ENCODE measurements at regions not wholly inside any gene's neighbourhood (a gene's known extent, or its start where the extent isn't known, plus 50 kb on each side); places are given as distances from the start of the nearest gene placed in this dataset.

DNA sequence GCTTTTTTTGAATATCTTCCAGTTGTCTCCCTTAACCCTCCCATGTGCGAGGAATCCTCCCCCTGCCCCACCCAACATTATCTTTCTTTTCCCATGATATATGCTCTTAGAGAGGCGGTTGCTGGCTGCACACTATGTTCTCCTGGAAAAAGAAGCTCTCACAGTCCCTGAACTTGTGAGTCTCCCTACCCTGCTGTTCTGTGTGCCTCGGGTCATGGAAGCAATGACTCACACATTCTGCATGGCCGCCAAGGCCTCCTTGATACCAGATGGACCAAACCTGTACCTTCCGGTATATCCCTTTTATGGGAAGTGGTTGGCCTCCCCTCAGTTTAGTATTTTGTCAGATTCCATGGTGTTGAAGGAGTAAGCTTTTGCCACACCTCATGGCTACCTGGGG lies 705.4 kb downstream of the SLITRK6 start:
- TF ChIP-seq, protein P1, sequence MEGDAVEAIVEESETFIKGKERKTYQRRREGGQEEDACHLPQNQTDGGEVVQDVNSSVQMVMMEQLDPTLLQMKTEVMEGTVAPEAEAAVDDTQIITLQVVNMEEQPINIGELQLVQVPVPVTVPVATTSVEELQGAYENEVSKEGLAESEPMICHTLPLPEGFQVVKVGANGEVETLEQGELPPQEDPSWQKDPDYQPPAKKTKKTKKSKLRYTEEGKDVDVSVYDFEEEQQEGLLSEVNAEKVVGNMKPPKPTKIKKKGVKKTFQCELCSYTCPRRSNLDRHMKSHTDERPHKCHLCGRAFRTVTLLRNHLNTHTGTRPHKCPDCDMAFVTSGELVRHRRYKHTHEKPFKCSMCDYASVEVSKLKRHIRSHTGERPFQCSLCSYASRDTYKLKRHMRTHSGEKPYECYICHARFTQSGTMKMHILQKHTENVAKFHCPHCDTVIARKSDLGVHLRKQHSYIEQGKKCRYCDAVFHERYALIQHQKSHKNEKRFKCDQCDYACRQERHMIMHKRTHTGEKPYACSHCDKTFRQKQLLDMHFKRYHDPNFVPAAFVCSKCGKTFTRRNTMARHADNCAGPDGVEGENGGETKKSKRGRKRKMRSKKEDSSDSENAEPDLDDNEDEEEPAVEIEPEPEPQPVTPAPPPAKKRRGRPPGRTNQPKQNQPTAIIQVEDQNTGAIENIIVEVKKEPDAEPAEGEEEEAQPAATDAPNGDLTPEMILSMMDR (IDR thresholded peaks at IDR 0.05) = no peak
- TF ChIP-seq, protein P2, sequence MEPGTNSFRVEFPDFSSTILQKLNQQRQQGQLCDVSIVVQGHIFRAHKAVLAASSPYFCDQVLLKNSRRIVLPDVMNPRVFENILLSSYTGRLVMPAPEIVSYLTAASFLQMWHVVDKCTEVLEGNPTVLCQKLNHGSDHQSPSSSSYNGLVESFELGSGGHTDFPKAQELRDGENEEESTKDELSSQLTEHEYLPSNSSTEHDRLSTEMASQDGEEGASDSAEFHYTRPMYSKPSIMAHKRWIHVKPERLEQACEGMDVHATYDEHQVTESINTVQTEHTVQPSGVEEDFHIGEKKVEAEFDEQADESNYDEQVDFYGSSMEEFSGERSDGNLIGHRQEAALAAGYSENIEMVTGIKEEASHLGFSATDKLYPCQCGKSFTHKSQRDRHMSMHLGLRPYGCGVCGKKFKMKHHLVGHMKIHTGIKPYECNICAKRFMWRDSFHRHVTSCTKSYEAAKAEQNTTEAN (CRISPR knock-in tag; IDR thresholded peaks at IDR 0.05) = no peak
- TF ChIP-seq TEAD4 (CRISPR knock-in tag; IDR thresholded peaks at IDR 0.05) (no peak), NFE2L1 (CRISPR knock-in tag; IDR thresholded peaks at IDR 0.05) (no peak), CREB1 (CRISPR knock-in tag; IDR thresholded peaks at IDR 0.05) (no peak), JUN (CRISPR knock-in tag; IDR thresholded peaks at IDR 0.05) (no peak), RELA (CRISPR knock-in tag; IDR thresholded peaks at IDR 0.05; ENCODE audit: borderline replicate concordance) (no peak), ELF4 (CRISPR knock-in tag; IDR thresholded peaks at IDR 0.05; ENCODE audit: low read depth) (no peak), NR2C2 (CRISPR knock-in tag; IDR thresholded peaks at IDR 0.05) (no peak)
- TF ChIP-seq, protein P3, sequence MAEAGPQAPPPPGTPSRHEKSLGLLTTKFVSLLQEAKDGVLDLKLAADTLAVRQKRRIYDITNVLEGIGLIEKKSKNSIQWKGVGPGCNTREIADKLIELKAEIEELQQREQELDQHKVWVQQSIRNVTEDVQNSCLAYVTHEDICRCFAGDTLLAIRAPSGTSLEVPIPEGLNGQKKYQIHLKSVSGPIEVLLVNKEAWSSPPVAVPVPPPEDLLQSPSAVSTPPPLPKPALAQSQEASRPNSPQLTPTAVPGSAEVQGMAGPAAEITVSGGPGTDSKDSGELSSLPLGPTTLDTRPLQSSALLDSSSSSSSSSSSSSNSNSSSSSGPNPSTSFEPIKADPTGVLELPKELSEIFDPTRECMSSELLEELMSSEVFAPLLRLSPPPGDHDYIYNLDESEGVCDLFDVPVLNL (CRISPR knock-in tag; IDR thresholded peaks at IDR 0.05; ENCODE audit: borderline replicate concordance, low read depth) = no peak
- TF ChIP-seq, protein P4, sequence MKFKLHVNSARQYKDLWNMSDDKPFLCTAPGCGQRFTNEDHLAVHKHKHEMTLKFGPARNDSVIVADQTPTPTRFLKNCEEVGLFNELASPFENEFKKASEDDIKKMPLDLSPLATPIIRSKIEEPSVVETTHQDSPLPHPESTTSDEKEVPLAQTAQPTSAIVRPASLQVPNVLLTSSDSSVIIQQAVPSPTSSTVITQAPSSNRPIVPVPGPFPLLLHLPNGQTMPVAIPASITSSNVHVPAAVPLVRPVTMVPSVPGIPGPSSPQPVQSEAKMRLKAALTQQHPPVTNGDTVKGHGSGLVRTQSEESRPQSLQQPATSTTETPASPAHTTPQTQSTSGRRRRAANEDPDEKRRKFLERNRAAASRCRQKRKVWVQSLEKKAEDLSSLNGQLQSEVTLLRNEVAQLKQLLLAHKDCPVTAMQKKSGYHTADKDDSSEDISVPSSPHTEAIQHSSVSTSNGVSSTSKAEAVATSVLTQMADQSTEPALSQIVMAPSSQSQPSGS (CRISPR knock-in tag; IDR thresholded peaks at IDR 0.05; ENCODE audit: borderline replicate concordance, low read depth) = no peak
- TF ChIP-seq, protein P5, sequence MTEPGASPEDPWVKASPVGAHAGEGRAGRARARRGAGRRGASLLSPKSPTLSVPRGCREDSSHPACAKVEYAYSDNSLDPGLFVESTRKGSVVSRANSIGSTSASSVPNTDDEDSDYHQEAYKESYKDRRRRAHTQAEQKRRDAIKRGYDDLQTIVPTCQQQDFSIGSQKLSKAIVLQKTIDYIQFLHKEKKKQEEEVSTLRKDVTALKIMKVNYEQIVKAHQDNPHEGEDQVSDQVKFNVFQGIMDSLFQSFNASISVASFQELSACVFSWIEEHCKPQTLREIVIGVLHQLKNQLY (CRISPR knock-in tag; IDR thresholded peaks at IDR 0.05) = no peak
- TF ChIP-seq, protein P6, sequence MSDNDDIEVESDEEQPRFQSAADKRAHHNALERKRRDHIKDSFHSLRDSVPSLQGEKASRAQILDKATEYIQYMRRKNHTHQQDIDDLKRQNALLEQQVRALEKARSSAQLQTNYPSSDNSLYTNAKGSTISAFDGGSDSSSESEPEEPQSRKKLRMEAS (CRISPR knock-in tag; IDR thresholded peaks at IDR 0.05) = no peak
